Mucosa of stomach (tissue), 1 donor: ENCODE measurements at regions not wholly inside any gene's neighbourhood (a gene's known extent, or its start where the extent isn't known, plus 50 kb on each side); places are given as distances from the start of the nearest gene placed in this dataset.

Source experiments
- H3K27me3 ChIP-seq: one replicate; pipeline ENCODE4 v1.7.0; 2013; ENCODE audit warnings: mild to moderate bottlenecking, low read length; ENCODE audit not compliant: control insufficient read depth, insufficient read depth
- H3K36me3 ChIP-seq: one replicate; pipeline ENCODE4 v1.7.0; 2013; ENCODE audit warnings: low read length; ENCODE audit not compliant: control insufficient read depth, insufficient read depth
- H3K4me1 ChIP-seq: one replicate; pipeline ENCODE4 v1.7.0; 2013; ENCODE audit warnings: mild to moderate bottlenecking, low read length; ENCODE audit not compliant: control insufficient read depth, insufficient read depth
- H3K4me3 ChIP-seq: one replicate; pipeline ENCODE4 v1.7.0; 2013; ENCODE audit warnings: low read length
- H3K9ac ChIP-seq: one replicate; pipeline ENCODE4 v1.7.0; 2013; ENCODE audit warnings: mild to moderate bottlenecking, low read length, moderate library complexity
- H3K9me3 ChIP-seq: one replicate; pipeline ENCODE4 v1.7.0; 2013; ENCODE audit warnings: mild to moderate bottlenecking, low read length, moderate library complexity; ENCODE audit not compliant: control insufficient read depth
- donor health status: Pancreatic carcinoma.

- no peaks in the 10 kb centered on the region for H3K4me1 ChIP-seq
- H3K27me3 ChIP-seq = no peaks in the 10 kb centered on the region
- H3K9me3 ChIP-seq = no peaks in the 10 kb centered on the region
- H3K36me3 ChIP-seq = no peaks in the 10 kb centered on the region
- H3K4me3 ChIP-seq = no peak overlapping the region
- no peak overlapping the region for H3K9ac ChIP-seq
These were observed 85.4 kb upstream of the DUSP10 start for GRCh38 chr1:221827307-221827642.

GRCh38 chr1:221824909-221825308 lies 83.0 kb upstream of the DUSP10 start:
- no peaks in the 10 kb centered on the region for H3K27me3 ChIP-seq
- H3K36me3 ChIP-seq = no peaks in the 10 kb centered on the region

GRCh38 chr1:221824025-221824424 lies 82.1 kb upstream of the DUSP10 start:
- H3K4me3 ChIP-seq = no peak overlapping the region
- H3K27me3 ChIP-seq = no peaks in the 10 kb centered on the region
- no peak overlapping the region for H3K9ac ChIP-seq
- no peaks in the 10 kb centered on the region for H3K36me3 ChIP-seq
- H3K9me3 ChIP-seq = no peaks in the 10 kb centered on the region
- H3K4me1 ChIP-seq = no peaks in the 10 kb centered on the region

More at GRCh38 chr1:221824909-221825308, 83.0 kb upstream of the DUSP10 start:
- no peaks in the 10 kb centered on the region for H3K4me1 ChIP-seq
- no peak overlapping the region for H3K9ac ChIP-seq
- no peak overlapping the region for H3K4me3 ChIP-seq
- H3K9me3 ChIP-seq = no peaks in the 10 kb centered on the region

GRCh38 chr1:221823561-221823960 lies 81.7 kb upstream of the DUSP10 start:
- no peak overlapping the region for H3K9ac ChIP-seq
- H3K27me3 ChIP-seq = no peaks in the 10 kb centered on the region
- no peak overlapping the region for H3K4me3 ChIP-seq
- no peaks in the 10 kb centered on the region for H3K9me3 ChIP-seq
- no peaks in the 10 kb centered on the region for H3K4me1 ChIP-seq
- H3K36me3 ChIP-seq = no peaks in the 10 kb centered on the region

- H3K4me3 ChIP-seq = no peak overlapping the region
These were observed 81.3 kb upstream of the DUSP10 start for GRCh38 chr1:221823149-221823548.

GRCh38 chr1:221822591-221822990 lies 80.7 kb upstream of the DUSP10 start:
- H3K4me1 ChIP-seq = no peaks in the 10 kb centered on the region
- H3K9me3 ChIP-seq = no peaks in the 10 kb centered on the region
- no peaks in the 10 kb centered on the region for H3K27me3 ChIP-seq
- no peak overlapping the region for H3K9ac ChIP-seq
- no peaks in the 10 kb centered on the region for H3K36me3 ChIP-seq
- H3K4me3 ChIP-seq = no peak overlapping the region

More at GRCh38 chr1:221823149-221823548, 81.3 kb upstream of the DUSP10 start:
- no peaks in the 10 kb centered on the region for H3K36me3 ChIP-seq
- H3K9me3 ChIP-seq = no peaks in the 10 kb centered on the region
- no peaks in the 10 kb centered on the region for H3K4me1 ChIP-seq
- H3K9ac ChIP-seq = no peak overlapping the region
- no peaks in the 10 kb centered on the region for H3K27me3 ChIP-seq

GRCh38 chr1:221816899-221817298 lies 75.0 kb upstream of the DUSP10 start:
- Histone ChIP-seq H3K36me3 (no peaks in the 10 kb centered on the region), H3K9me3 (no peaks in the 10 kb centered on the region), H3K4me1 (no peaks in the 10 kb centered on the region), H3K27me3 (no peaks in the 10 kb centered on the region), H3K9ac (no peak overlapping the region), H3K4me3 (no peak overlapping the region)

GRCh38 chr1:221815660-221816059 lies 73.8 kb upstream of the DUSP10 start:
- Histone ChIP-seq H3K9ac (no peak overlapping the region), H3K4me3 (no peak overlapping the region), H3K27me3 (no peaks in the 10 kb centered on the region), H3K4me1 (no peaks in the 10 kb centered on the region), H3K36me3 (no peaks in the 10 kb centered on the region), H3K9me3 (no peaks in the 10 kb centered on the region)

GRCh38 chr1:221813887-221814286 lies 72.0 kb upstream of the DUSP10 start:
- Histone ChIP-seq H3K9ac (no peak overlapping the region), H3K36me3 (no peaks in the 10 kb centered on the region), H3K4me1 (peaks cover 4% of the 10 kb centered on the region), H3K9me3 (no peaks in the 10 kb centered on the region), H3K27me3 (no peaks in the 10 kb centered on the region), H3K4me3 (no peak overlapping the region)

- no peaks in the 10 kb centered on the region for H3K9me3 ChIP-seq
- no peak overlapping the region for H3K4me3 ChIP-seq
- H3K36me3 ChIP-seq = no peaks in the 10 kb centered on the region
- no peaks in the 10 kb centered on the region for H3K27me3 ChIP-seq
- H3K4me1 ChIP-seq = peaks cover 7% of the 10 kb centered on the region
- no peak overlapping the region for H3K9ac ChIP-seq
These were observed 71.2 kb upstream of the DUSP10 start for GRCh38 chr1:221812905-221813597.

GRCh38 chr1:221812088-221812752 lies 70.3 kb upstream of the DUSP10 start:
- H3K9me3 ChIP-seq = no peaks in the 10 kb centered on the region
- no peak overlapping the region for H3K9ac ChIP-seq
- no peak overlapping the region for H3K4me3 ChIP-seq
- H3K36me3 ChIP-seq = no peaks in the 10 kb centered on the region
- H3K27me3 ChIP-seq = no peaks in the 10 kb centered on the region
- peaks cover 7% of the 10 kb centered on the region for H3K4me1 ChIP-seq

- Histone ChIP-seq H3K9ac (no peak overlapping the region), H3K27me3 (no peaks in the 10 kb centered on the region), H3K4me3 (no peak overlapping the region), H3K36me3 (no peaks in the 10 kb centered on the region), H3K9me3 (no peaks in the 10 kb centered on the region), H3K4me1 (peaks cover 7% of the 10 kb centered on the region)
These were observed 68.5 kb upstream of the DUSP10 start for GRCh38 chr1:221810406-221810805.
